DND-41 (cell line): ENCODE measurements at regions not wholly inside any gene's neighbourhood (a gene's known extent, or its start where the extent isn't known, plus 50 kb on each side); places are given as distances from the start of the nearest gene placed in this dataset.

Experiments used
- ATAC-seq: fragments of 200-7000 bp; cut with Tn5 transposase; 3 replicates; pipeline ENCODE4 v1.9.1; 2021; ENCODE audit warnings: low read depth; ENCODE audit not compliant: insufficient read depth
- DNase-seq: peaks from one replicate; pipeline ENCODE4 v3.0.0-alpha.2; 2020
- H2AFZ ChIP-seq: 2 replicates; pipeline ENCODE4 v1.6.0; 2012; ENCODE audit warnings: low read depth, low read length
- H3K27ac ChIP-seq: 2 replicates; pipeline ENCODE4 v1.5.1; 2012; ENCODE audit warnings: low read length, inconsistent platforms
- H3K27me3 ChIP-seq: fragments of 200-600 bp; sonication (generic); 2 replicates; pipeline ENCODE4 v1.6.0; 2012; ENCODE audit warnings: low read length, mild to moderate bottlenecking, inconsistent platforms; ENCODE audit not compliant: insufficient read depth, poor library complexity
- H3K36me3 ChIP-seq: 2 replicates; pipeline ENCODE4 v1.5.1; 2012; ENCODE audit warnings: low read length, inconsistent platforms; ENCODE audit not compliant: insufficient read depth
- H3K4me1 ChIP-seq: 2 replicates; pipeline ENCODE4 v1.5.1; 2012; ENCODE audit warnings: mild to moderate bottlenecking, low read length; ENCODE audit not compliant: insufficient read depth
- H3K4me2 ChIP-seq: 2 replicates; pipeline ENCODE4 v1.6.0; 2012; ENCODE audit warnings: mild to moderate bottlenecking, moderate library complexity, low read length, inconsistent platforms; ENCODE audit not compliant: insufficient read depth
- H3K4me3 ChIP-seq, 2 experiments: fragments of 200-600 bp in 1 of 2; shearing (Covaris generic) in 1 of 2; 2 replicates each; pipeline ENCODE4 v1.5.1; 2012 to 2016; ENCODE audit warnings: inconsistent platforms in 2 of 2, low read length in 2 of 2, mild to moderate bottlenecking in 2 of 2, low read depth in 1 of 2, moderate library complexity in 1 of 2
- H3K79me2 ChIP-seq: 2 replicates; pipeline ENCODE4 v1.6.0; 2012; ENCODE audit warnings: low read length, inconsistent platforms; ENCODE audit not compliant: insufficient read depth
- H3K9ac ChIP-seq: 2 replicates; pipeline ENCODE4 v1.6.0; 2012; ENCODE audit warnings: low read depth, mild to moderate bottlenecking, inconsistent platforms, low read length, moderate library complexity
- H3K9me3 ChIP-seq: 2 replicates; pipeline ENCODE4 v1.5.1; 2012; ENCODE audit warnings: low read length, moderate library complexity, mild to moderate bottlenecking, inconsistent platforms; ENCODE audit not compliant: insufficient read depth, severe bottlenecking
- H4K20me1 ChIP-seq: 2 replicates; pipeline ENCODE4 v1.6.0; 2012; ENCODE audit warnings: low read length; ENCODE audit not compliant: insufficient read depth
- EZH2 ChIP-seq: IDR thresholded peaks from 3 replicates; pipeline ENCODE4 v1.6.1; 2012; ENCODE audit warnings: borderline replicate concordance, low read depth, mild to moderate bottlenecking, moderate library complexity, low read length, inconsistent platforms; ENCODE audit not compliant: severe bottlenecking
- TF ChIP-seq, protein P1 (sequence below): IDR thresholded peaks from 2 replicates; pipeline ENCODE4 v1.5.1; 2012; ENCODE audit warnings: borderline replicate concordance, low read length, moderate library complexity, mild to moderate bottlenecking; ENCODE audit not compliant: poor library complexity, severe bottlenecking; ENCODE audit errors: extremely low read depth

DNA sequence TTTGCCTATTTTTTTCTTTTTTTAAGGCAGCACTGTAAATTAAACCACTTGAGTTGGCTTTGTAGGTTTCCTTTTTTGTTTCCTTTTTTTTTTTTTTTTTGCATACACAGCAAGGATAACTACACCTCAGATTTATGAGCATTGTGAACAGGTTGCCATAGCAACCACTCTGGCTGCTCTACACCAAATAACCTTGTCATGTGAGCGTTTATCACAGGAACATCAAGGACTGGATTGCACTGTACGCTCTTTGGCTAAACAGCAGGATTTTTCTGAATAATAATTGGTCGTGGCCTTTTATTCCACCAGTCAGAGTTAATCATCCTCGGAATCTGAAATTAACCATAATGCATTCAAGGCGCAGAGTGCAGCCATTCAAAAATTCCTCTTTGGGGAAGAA is 199.1 kb upstream of the SLC14A2 start:
- Histone ChIP-seq H3K27me3 (peaks cover 3% of the 10 kb centered on the region), H3K9ac (no peak overlapping the region), H4K20me1 (no peaks in the 10 kb centered on the region), H3K9me3 (no peaks in the 10 kb centered on the region), H3K4me3 (no peak overlapping the region), H2AFZ (no peak overlapping the region), H3K4me1 (no peaks in the 10 kb centered on the region), H3K36me3 (no peaks in the 10 kb centered on the region), H3K79me2 (no peaks in the 10 kb centered on the region), H3K4me2 (no peak overlapping the region), H3K27ac (no peak overlapping the region)
- no peak for DNase-seq
- no peak for TF ChIP-seq EZH2
- TF ChIP-seq, protein P1, sequence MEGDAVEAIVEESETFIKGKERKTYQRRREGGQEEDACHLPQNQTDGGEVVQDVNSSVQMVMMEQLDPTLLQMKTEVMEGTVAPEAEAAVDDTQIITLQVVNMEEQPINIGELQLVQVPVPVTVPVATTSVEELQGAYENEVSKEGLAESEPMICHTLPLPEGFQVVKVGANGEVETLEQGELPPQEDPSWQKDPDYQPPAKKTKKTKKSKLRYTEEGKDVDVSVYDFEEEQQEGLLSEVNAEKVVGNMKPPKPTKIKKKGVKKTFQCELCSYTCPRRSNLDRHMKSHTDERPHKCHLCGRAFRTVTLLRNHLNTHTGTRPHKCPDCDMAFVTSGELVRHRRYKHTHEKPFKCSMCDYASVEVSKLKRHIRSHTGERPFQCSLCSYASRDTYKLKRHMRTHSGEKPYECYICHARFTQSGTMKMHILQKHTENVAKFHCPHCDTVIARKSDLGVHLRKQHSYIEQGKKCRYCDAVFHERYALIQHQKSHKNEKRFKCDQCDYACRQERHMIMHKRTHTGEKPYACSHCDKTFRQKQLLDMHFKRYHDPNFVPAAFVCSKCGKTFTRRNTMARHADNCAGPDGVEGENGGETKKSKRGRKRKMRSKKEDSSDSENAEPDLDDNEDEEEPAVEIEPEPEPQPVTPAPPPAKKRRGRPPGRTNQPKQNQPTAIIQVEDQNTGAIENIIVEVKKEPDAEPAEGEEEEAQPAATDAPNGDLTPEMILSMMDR = no peak
- no peak for ATAC-seq

DNA sequence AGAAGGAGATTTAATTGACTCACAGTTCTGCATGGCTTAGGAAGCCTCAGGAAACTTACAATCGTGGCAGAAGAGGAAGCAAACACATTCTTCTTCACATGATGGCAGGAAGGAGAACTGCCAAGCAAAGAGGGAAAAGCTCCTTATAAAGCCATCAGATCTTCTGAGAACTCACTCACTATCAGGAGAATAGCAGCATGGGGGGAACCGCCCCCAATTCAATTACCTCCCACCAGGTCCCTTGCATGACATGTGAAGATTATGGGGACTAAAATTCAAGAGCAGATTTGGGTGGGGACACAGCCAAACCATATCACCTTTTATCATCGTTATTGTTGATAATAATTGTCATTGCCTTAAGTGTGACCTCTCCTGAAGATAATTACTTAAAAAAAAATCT is 197.9 kb upstream of the SLC14A2 start:
- no peak overlapping the region for H3K9ac ChIP-seq
- H3K4me2 ChIP-seq = no peak overlapping the region
- peaks cover 3% of the 10 kb centered on the region for H3K27me3 ChIP-seq
- H4K20me1 ChIP-seq = no peaks in the 10 kb centered on the region
- H3K36me3 ChIP-seq = no peaks in the 10 kb centered on the region
- no peak for TF ChIP-seq EZH2
- TF ChIP-seq, protein P1 = no peak
- ATAC-seq (no peak), DNase-seq (no peak)
- H3K9me3 ChIP-seq = no peaks in the 10 kb centered on the region
- no peak overlapping the region for H3K27ac ChIP-seq
- H3K79me2 ChIP-seq = no peaks in the 10 kb centered on the region
- no peaks in the 10 kb centered on the region for H3K4me1 ChIP-seq
- no peak overlapping the region for H2AFZ ChIP-seq
- no peak overlapping the region for H3K4me3 ChIP-seq

DNA sequence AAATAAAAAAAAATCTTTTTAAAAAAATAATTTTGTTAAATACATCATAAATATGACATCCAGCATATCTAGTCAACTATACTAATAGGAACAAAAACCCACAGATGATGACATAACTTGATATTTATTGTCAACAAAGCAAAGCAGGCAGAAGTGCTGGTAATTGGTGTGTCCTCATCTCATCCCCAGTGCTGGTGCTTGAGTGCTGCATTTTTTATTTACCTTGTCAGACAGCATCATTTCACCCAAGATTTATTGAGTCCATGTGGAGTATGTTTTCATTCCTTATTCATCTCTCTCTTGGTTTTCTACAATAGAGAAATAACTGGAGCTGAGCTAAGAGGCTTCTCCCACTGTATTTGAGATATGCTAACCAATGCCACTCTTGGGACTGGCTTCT is 191.6 kb upstream of the SLC14A2 start:
- TF ChIP-seq, protein P1 = no peak
- no peak for TF ChIP-seq EZH2
- DNase-seq = no peak

DNA sequence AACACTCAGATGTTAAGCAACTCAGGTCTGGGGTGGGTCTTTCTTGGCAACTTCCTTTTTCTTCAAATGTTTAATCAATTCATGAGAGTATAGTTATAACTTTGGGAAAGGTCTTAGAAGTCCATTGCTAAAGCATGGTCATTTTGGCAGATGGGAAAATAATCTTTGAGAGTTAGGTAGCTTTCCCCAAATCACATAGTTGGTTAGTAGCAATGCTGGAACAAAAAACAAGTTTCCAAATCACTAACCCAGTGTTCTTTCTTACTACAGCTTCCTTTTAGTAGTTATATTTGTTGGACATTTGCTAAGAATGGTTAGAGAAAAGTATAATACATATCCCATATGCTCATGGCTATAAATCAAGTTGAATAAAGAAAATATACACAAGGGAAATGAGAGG is 185.2 kb upstream of the SLC14A2 start:
- Histone ChIP-seq H3K4me3 (no peak overlapping the region), H3K4me1 (no peaks in the 10 kb centered on the region), H3K4me2 (no peak overlapping the region), H2AFZ (no peak overlapping the region), H3K36me3 (no peaks in the 10 kb centered on the region), H3K27me3 (peaks cover 12% of the 10 kb centered on the region), H3K9me3 (no peaks in the 10 kb centered on the region), H3K9ac (no peak overlapping the region), H3K79me2 (no peaks in the 10 kb centered on the region), H3K27ac (no peak overlapping the region), H4K20me1 (no peaks in the 10 kb centered on the region)
- DNase-seq = no peak
- no peak for ATAC-seq
- no peak for TF ChIP-seq EZH2
- TF ChIP-seq, protein P1 = no peak

More for the DNA sequence above, 191.6 kb upstream of the SLC14A2 start:
- no peak overlapping the region for H3K4me3 ChIP-seq
- H3K27ac ChIP-seq = no peak overlapping the region
- no peak overlapping the region for H3K9ac ChIP-seq
- no peaks in the 10 kb centered on the region for H3K36me3 ChIP-seq
- H4K20me1 ChIP-seq = no peaks in the 10 kb centered on the region
- ATAC-seq = no peak
- no peak overlapping the region for H3K4me2 ChIP-seq
- H3K27me3 ChIP-seq = peaks cover 11% of the 10 kb centered on the region
- H3K9me3 ChIP-seq = no peaks in the 10 kb centered on the region
- H3K4me1 ChIP-seq = no peaks in the 10 kb centered on the region
- no peaks in the 10 kb centered on the region for H3K79me2 ChIP-seq
- H2AFZ ChIP-seq = no peak overlapping the region
